ENCODE measurements at regions not wholly inside any gene's neighbourhood (a gene's known extent, or its start where the extent isn't known, plus 50 kb on each side); places are given as distances from the start of the nearest gene placed in this dataset.
A peak's percentile ranks its signal among the peaks of the same experiment; 100 is the strongest.

- Histone ChIP-seq H3K27ac (no peak overlapping the region), H3K4me1 (replicated peaks in 1 of 2) (peaks cover 0 to 10% of the 10 kb centered on the region in 2 donors), H3K4me3 (no peak overlapping the region)
- peak; percentile 48 to 92 (median 88) for ATAC-seq (replicated peaks in 6 of 8)
- 0 to 60% (median 20%) methylated on average over 1 to 2 of the region's 2 CpGs; no CpG with 5 or more reads in 3 of the 10 experiments for WGBS, 10 experiments
- in situ Hi-C loops (cut with MboI; ENCODE audit: low pct_unique_long_range_greater_than_20kb in 2 of 9, low sequenced_read_pairs in 9 of 9, unreplicated experiment in 9 of 9) = loop anchor here in 2 of 9 experiments (25.0 kb wide), 2 partner anchors 241 to 1816 kb away; no protein-coding TSS in a partner anchor
Measured at GRCh38 chr17:13346081-13346533, 255.6 kb downstream of the HS3ST3A1 start.

GRCh38 chr17:13338421-13338820 is 263.3 kb downstream of the HS3ST3A1 start:
- no peak for ATAC-seq (replicated peaks in 6 of 8)
- Histone ChIP-seq H3K4me3 (no peak overlapping the region), H3K27ac (no peak overlapping the region), H3K4me1 (replicated peaks in 1 of 2) (peaks cover 0 to 2% of the 10 kb centered on the region in 2 donors)
- in situ Hi-C loops (cut with MboI; ENCODE audit: low pct_unique_long_range_greater_than_20kb in 2 of 9, low sequenced_read_pairs in 9 of 9, unreplicated experiment in 9 of 9) = loop anchor here in 3 of 9 experiments (10.0 to 25.0 kb wide), 3 partner anchors 249 to 1824 kb away; no protein-coding TSS in a partner anchor
- WGBS, 10 experiments = 77 to 100% (median 93%) methylated on average over 1 of the region's 1 CpG

- ATAC-seq (replicated peaks in 6 of 8) = peak; percentile 32 to 83 (median 54)
- in situ Hi-C loops (cut with MboI; ENCODE audit: low pct_unique_long_range_greater_than_20kb in 2 of 9, low sequenced_read_pairs in 9 of 9, unreplicated experiment in 9 of 9) = loop anchor here in 3 of 9 experiments (10.0 to 25.0 kb wide), 3 partner anchors 249 to 1824 kb away; no protein-coding TSS in a partner anchor
- peak overlapping the region in 4 of 5 donors; percentile 18 to 31 (median 22) for H3K4me3 ChIP-seq
- H3K4me1 ChIP-seq (replicated peaks in 1 of 2) = peaks cover 0 to 2% of the 10 kb centered on the region in 2 donors
- 2 to 33% (median 12%) methylated on average over 4 to 12 of the region's 12 CpGs for WGBS, 10 experiments
- no peak overlapping the region for H3K27ac ChIP-seq
Measured at GRCh38 chr17:13337864-13338371, 263.8 kb downstream of the HS3ST3A1 start.

- ATAC-seq (replicated peaks in 6 of 8) = no peak
- in situ Hi-C loops (cut with MboI; ENCODE audit: low pct_unique_long_range_greater_than_20kb in 2 of 9, low sequenced_read_pairs in 9 of 9, unreplicated experiment in 9 of 9) = loop anchor here in 3 of 9 experiments (10.0 to 25.0 kb wide), 3 partner anchors 250 to 1825 kb away; no protein-coding TSS in a partner anchor
- Histone ChIP-seq H3K4me1 (replicated peaks in 1 of 2) (peaks cover 0 to 2% of the 10 kb centered on the region in 2 donors), H3K27ac (no peak overlapping the region), H3K4me3 (no peak overlapping the region)
- WGBS, 10 experiments = 23 to 81% (median 55%) methylated on average over 2 to 5 of the region's 5 CpGs
Measured at GRCh38 chr17:13337151-13337550, 264.6 kb downstream of the HS3ST3A1 start.

GRCh38 chr17:13334374-13334773 is 267.4 kb downstream of the HS3ST3A1 start:
- no peak for ATAC-seq (replicated peaks in 6 of 8)
- no peak overlapping the region for H3K4me3 ChIP-seq
- WGBS, 10 experiments = 71 to 100% (median 100%) methylated on average over 1 of the region's 1 CpG; no CpG with 5 or more reads in 4 of the 10 experiments
- in situ Hi-C loops (cut with MboI; ENCODE audit: low pct_unique_long_range_greater_than_20kb in 2 of 9, low sequenced_read_pairs in 9 of 9, unreplicated experiment in 9 of 9) = loop anchor here in 3 of 9 experiments (10.0 to 25.0 kb wide), 3 partner anchors 253 to 1828 kb away; no protein-coding TSS in a partner anchor
- H3K27ac ChIP-seq = no peak overlapping the region
- peaks cover 0 to 2% of the 10 kb centered on the region in 2 donors for H3K4me1 ChIP-seq (replicated peaks in 1 of 2)

GRCh38 chr17:13333661-13334060 is 268.1 kb downstream of the HS3ST3A1 start:
- Histone ChIP-seq H3K27ac (no peak overlapping the region), H3K4me1 (replicated peaks in 1 of 2) (peaks cover 0 to 2% of the 10 kb centered on the region in 2 donors), H3K4me3 (no peak overlapping the region)
- in situ Hi-C loops (cut with MboI; ENCODE audit: low pct_unique_long_range_greater_than_20kb in 2 of 9, low sequenced_read_pairs in 9 of 9, unreplicated experiment in 9 of 9) = loop anchor here in 3 of 9 experiments (10.0 to 25.0 kb wide), 3 partner anchors 254 to 1829 kb away; no protein-coding TSS in a partner anchor
- WGBS, 10 experiments = 78 to 100% (median 100%) methylated on average over 1 to 2 of the region's 2 CpGs; no CpG with 5 or more reads in 2 of the 10 experiments
- no peak for ATAC-seq (replicated peaks in 6 of 8)

GRCh38 chr17:13332207-13332606 is 269.5 kb downstream of the HS3ST3A1 start:
- 94 to 100% (median 100%) methylated on average over 2 of the region's 2 CpGs; no CpG with 5 or more reads in 4 of the 10 experiments for WGBS, 10 experiments
- no peak for ATAC-seq (replicated peaks in 6 of 8)
- Histone ChIP-seq H3K27ac (no peak overlapping the region), H3K4me1 (replicated peaks in 1 of 2) (no peaks in the 10 kb centered on the region), H3K4me3 (no peak overlapping the region)
- in situ Hi-C loops (cut with MboI; ENCODE audit: low pct_unique_long_range_greater_than_20kb in 2 of 9, low sequenced_read_pairs in 9 of 9, unreplicated experiment in 9 of 9) = loop anchor here in 3 of 9 experiments (10.0 to 25.0 kb wide), 3 partner anchors 255 to 1830 kb away; no protein-coding TSS in a partner anchor

GRCh38 chr17:13329421-13329820 is 272.3 kb downstream of the HS3ST3A1 start:
- Histone ChIP-seq H3K4me3 (no peak overlapping the region), H3K4me1 (replicated peaks in 1 of 2) (no peaks in the 10 kb centered on the region), H3K27ac (no peak overlapping the region)
- in situ Hi-C loops (cut with MboI; ENCODE audit: low pct_unique_long_range_greater_than_20kb in 2 of 9, low sequenced_read_pairs in 9 of 9, unreplicated experiment in 9 of 9) = loop anchor here in 2 of 9 experiments (25.0 kb wide), 2 partner anchors 258 to 1833 kb away; no protein-coding TSS in a partner anchor
- no peak for ATAC-seq (replicated peaks in 6 of 8)
- 47 to 100% (median 91%) methylated on average over 2 to 3 of the region's 3 CpGs; no CpG with 5 or more reads in 2 of the 10 experiments for WGBS, 10 experiments

GRCh38 chr17:13323990-13324389 is 277.7 kb downstream of the HS3ST3A1 start:
- in situ Hi-C loops (cut with MboI; ENCODE audit: low pct_unique_long_range_greater_than_20kb in 2 of 9, low sequenced_read_pairs in 9 of 9, unreplicated experiment in 9 of 9) = no loop called here
- H3K4me3 ChIP-seq = no peak overlapping the region
- no peak for ATAC-seq (replicated peaks in 6 of 8)
- no peak overlapping the region for H3K27ac ChIP-seq
- no peaks in the 10 kb centered on the region for H3K4me1 ChIP-seq (replicated peaks in 1 of 2)

- no peaks in the 10 kb centered on the region for H3K4me1 ChIP-seq (replicated peaks in 1 of 2)
- no peak overlapping the region for H3K4me3 ChIP-seq
- ATAC-seq (replicated peaks in 6 of 8) = peak in 1 of 8 experiments; percentile 51
- in situ Hi-C loops (cut with MboI; ENCODE audit: low pct_unique_long_range_greater_than_20kb in 2 of 9, low sequenced_read_pairs in 9 of 9, unreplicated experiment in 9 of 9) = no loop called here
- WGBS, 10 experiments = 83 to 100% (median 100%) methylated on average over 1 to 3 of the region's 3 CpGs; no CpG with 5 or more reads in 3 of the 10 experiments
- no peak overlapping the region for H3K27ac ChIP-seq
Measured at GRCh38 chr17:13321951-13322701, 279.6 kb downstream of the HS3ST3A1 start.

GRCh38 chr17:13320046-13320785 is 281.5 kb downstream of the HS3ST3A1 start:
- peak in 3 of 8 experiments; percentile 34 to 85 (median 35) for ATAC-seq (replicated peaks in 6 of 8)
- no peak overlapping the region for H3K27ac ChIP-seq
- 0 to 100% (median 66%) methylated on average over 1 to 5 of the region's 5 CpGs; no CpG with 5 or more reads in 2 of the 10 experiments for WGBS, 10 experiments
- H3K4me3 ChIP-seq = no peak overlapping the region
- no peaks in the 10 kb centered on the region for H3K4me1 ChIP-seq (replicated peaks in 1 of 2)
- in situ Hi-C loops (cut with MboI; ENCODE audit: low pct_unique_long_range_greater_than_20kb in 2 of 9, low sequenced_read_pairs in 9 of 9, unreplicated experiment in 9 of 9) = no loop called here

- H3K4me1 ChIP-seq (replicated peaks in 1 of 2) = no peaks in the 10 kb centered on the region
- WGBS, 10 experiments = 88 to 100% (median 100%) methylated on average over 1 of the region's 1 CpG; no CpG with 5 or more reads in 5 of the 10 experiments
- H3K4me3 ChIP-seq = no peak overlapping the region
- in situ Hi-C loops (cut with MboI; ENCODE audit: low pct_unique_long_range_greater_than_20kb in 2 of 9, low sequenced_read_pairs in 9 of 9, unreplicated experiment in 9 of 9) = no loop called here
- peak in 2 of 8 experiments; percentile 39 to 92 for ATAC-seq (replicated peaks in 6 of 8)
- H3K27ac ChIP-seq = no peak overlapping the region
Measured at GRCh38 chr17:13316657-13317056, 285.1 kb downstream of the HS3ST3A1 start.

Data from motor neuron (in vitro differentiated cells).